T1000 (cell line): ENCODE measurements at regions not wholly inside any gene's neighbourhood (a gene's known extent, or its start where the extent isn't known, plus 50 kb on each side); places are given as distances from the start of the nearest gene placed in this dataset.

Experiments used
- DNase-seq: peaks from one replicate; lab custom pipeline; 2025; ENCODE audit warnings: mixed read lengths; lab: John Stamatoyannopoulos, UW

GRCh38 chr18:75531851-75532459, 104.5 kb upstream of the SMIM21 start:
- no peak for DNase-seq

GRCh38 chr18:75531212-75531850, 103.8 kb upstream of the SMIM21 start:
- no peak for DNase-seq

GRCh38 chr18:75530566-75531211, 103.2 kb upstream of the SMIM21 start:
- DNase-seq, result no peak

- DNase-seq, result no peak
Observed at GRCh38 chr18:75530118-75530517, 102.6 kb upstream of the SMIM21 start.

- no peak for DNase-seq
Observed at GRCh38 chr18:75529394-75529793, 101.9 kb upstream of the SMIM21 start.

- DNase-seq, result no peak
Observed at GRCh38 chr18:75527848-75528685, 100.6 kb upstream of the SMIM21 start.

GRCh38 chr18:75526038-75526437, 98.5 kb upstream of the SMIM21 start:
- no peak for DNase-seq

GRCh38 chr18:75525331-75525730, 97.8 kb upstream of the SMIM21 start:
- no peak for DNase-seq

GRCh38 chr18:75524841-75525240, 97.3 kb upstream of the SMIM21 start:
- no peak for DNase-seq

GRCh38 chr18:75524181-75524580, 96.7 kb upstream of the SMIM21 start:
- DNase-seq, result no peak

- no peak for DNase-seq
Observed at GRCh38 chr18:75521816-75522215, 94.3 kb upstream of the SMIM21 start.

- DNase-seq, result no peak
Observed at GRCh38 chr18:75518007-75518406, 90.5 kb upstream of the SMIM21 start.

- DNase-seq, result no peak
Observed at GRCh38 chr18:75517286-75517685, 89.8 kb upstream of the SMIM21 start.

GRCh38 chr18:75507636-75508035, 80.1 kb upstream of the SMIM21 start:
- no peak for DNase-seq

GRCh38 chr18:75506913-75507312, 79.4 kb upstream of the SMIM21 start:
- DNase-seq, result no peak

GRCh38 chr18:75504469-75504868, 77.0 kb upstream of the SMIM21 start:
- DNase-seq, result no peak

GRCh38 chr18:75503615-75504014, 76.1 kb upstream of the SMIM21 start:
- no peak for DNase-seq

- no peak for DNase-seq
Observed at GRCh38 chr18:75502286-75502685, 74.8 kb upstream of the SMIM21 start.

- DNase-seq, result no peak
Observed at GRCh38 chr18:75500545-75500944, 73.0 kb upstream of the SMIM21 start.

- DNase-seq, result no peak
Observed at GRCh38 chr18:75497576-75498235, 70.2 kb upstream of the SMIM21 start.

- no peak for DNase-seq
Observed at GRCh38 chr18:75496151-75496550, 68.6 kb upstream of the SMIM21 start.

- no peak for DNase-seq
Observed at GRCh38 chr18:75492852-75493251, 65.3 kb upstream of the SMIM21 start.
